Karpas-422 (cell line): ENCODE measurements at regions not wholly inside any gene's neighbourhood (a gene's known extent, or its start where the extent isn't known, plus 50 kb on each side); places are given as distances from the start of the nearest gene placed in this dataset.

Source experiments
- DNase-seq: peaks from one replicate; pipeline ENCODE4 v3.0.0-alpha.2; 2015
- H2AFZ ChIP-seq: fragments of 200-600 bp; sonication (generic); 2 replicates; pipeline ENCODE4 v1.6.1; 2014; ENCODE audit warnings: antibody characterized with exemption, low read length, mixed read lengths
- H3K27ac ChIP-seq: fragments of 200-600 bp; sonication (generic); 2 replicates; pipeline ENCODE4 v1.5.1; 2014; ENCODE audit warnings: mild to moderate bottlenecking, low read length, moderate library complexity
- H3K27me3 ChIP-seq: fragments of 200-600 bp; sonication (generic); 2 replicates; pipeline ENCODE4 v1.6.1; 2014; ENCODE audit warnings: low read length, mixed read lengths
- H3K36me3 ChIP-seq: fragments of 200-600 bp; sonication (generic); 2 replicates; pipeline ENCODE4 v1.6.1; 2014; ENCODE audit warnings: low read length, mixed read lengths; ENCODE audit not compliant: insufficient read depth
- H3K4me1 ChIP-seq: fragments of 200-600 bp; sonication (generic); 2 replicates; pipeline ENCODE4 v1.6.1; 2014; ENCODE audit warnings: mild to moderate bottlenecking, low read length, mixed read lengths
- H3K4me2 ChIP-seq: fragments of 200-600 bp; sonication (generic); 2 replicates; pipeline ENCODE4 v1.6.1; 2014; ENCODE audit warnings: low read length, low read depth, mild to moderate bottlenecking; ENCODE audit not compliant: poor library complexity, severe bottlenecking
- H3K4me3 ChIP-seq: fragments of 200-600 bp; sonication (generic); 2 replicates; pipeline ENCODE4 v1.5.1; 2014; ENCODE audit warnings: mild to moderate bottlenecking, antibody characterized with exemption, low read length, mixed read lengths
- H3K79me2 ChIP-seq: fragments of 200-600 bp; sonication (generic); 2 replicates; pipeline ENCODE4 v1.6.1; 2014; ENCODE audit warnings: mild to moderate bottlenecking, low read length, mixed read lengths
- H3K9ac ChIP-seq: fragments of 200-600 bp; sonication (generic); 2 replicates; pipeline ENCODE4 v1.6.0; 2014; ENCODE audit warnings: low read length
- H3K9me2 ChIP-seq: fragments of 200-600 bp; sonication (generic), shearing (Covaris generic); replicated peaks from 2 replicates; pipeline ENCODE4 v1.6.0; 2014; ENCODE audit warnings: mild to moderate bottlenecking, low read length, moderate library complexity; ENCODE audit not compliant: insufficient read depth
- H3K9me3 ChIP-seq: fragments of 300-700, 200-600 bp; sonication (generic); 2 replicates; pipeline ENCODE4 v1.6.1; 2014; ENCODE audit warnings: low read length, mixed read lengths
- H4K20me1 ChIP-seq: fragments of 200-600 bp; sonication (generic); 2 replicates; pipeline ENCODE4 v1.6.1; 2014; ENCODE audit warnings: mild to moderate bottlenecking, antibody characterized with exemption, low read length, low read depth; ENCODE audit not compliant: insufficient read depth

DNA sequence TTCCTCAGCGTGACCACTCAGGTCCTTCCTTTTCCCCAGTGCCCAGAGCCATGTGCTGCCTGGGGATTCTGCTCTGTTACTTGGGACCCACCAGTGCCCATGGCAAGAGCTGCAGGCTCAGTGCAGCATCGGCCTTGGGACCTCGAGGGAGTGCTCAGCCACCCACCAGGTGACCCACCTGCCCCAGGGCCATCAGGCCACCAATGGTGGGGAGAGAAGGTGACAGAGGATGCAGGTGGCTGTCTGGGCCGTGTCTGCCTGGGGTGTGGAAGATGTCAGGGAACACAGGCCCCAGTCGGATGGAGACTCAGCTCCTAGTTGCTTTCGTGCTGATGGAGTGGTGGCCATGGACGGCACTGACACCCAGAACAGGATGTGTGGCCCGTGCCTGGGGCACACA lies 104.7 kb upstream of the FAM20C start:
- Histone ChIP-seq H3K4me2 (no peak overlapping the region), H3K79me2 (no peaks in the 10 kb centered on the region), H3K9ac (no peak overlapping the region), H3K27ac (no peak overlapping the region), H3K36me3 (no peaks in the 10 kb centered on the region), H3K4me1 (no peaks in the 10 kb centered on the region; the same call in 1 of the 2 replicates), H3K4me3 (no peak overlapping the region), H2AFZ (no peak overlapping the region), H3K9me2 (no peaks in the 10 kb centered on the region), H4K20me1 (no peaks in the 10 kb centered on the region), H3K9me3 (no peaks in the 10 kb centered on the region), H3K27me3 (no peaks in the 10 kb centered on the region)
- DNase-seq, result peak; percentile 31

DNA sequence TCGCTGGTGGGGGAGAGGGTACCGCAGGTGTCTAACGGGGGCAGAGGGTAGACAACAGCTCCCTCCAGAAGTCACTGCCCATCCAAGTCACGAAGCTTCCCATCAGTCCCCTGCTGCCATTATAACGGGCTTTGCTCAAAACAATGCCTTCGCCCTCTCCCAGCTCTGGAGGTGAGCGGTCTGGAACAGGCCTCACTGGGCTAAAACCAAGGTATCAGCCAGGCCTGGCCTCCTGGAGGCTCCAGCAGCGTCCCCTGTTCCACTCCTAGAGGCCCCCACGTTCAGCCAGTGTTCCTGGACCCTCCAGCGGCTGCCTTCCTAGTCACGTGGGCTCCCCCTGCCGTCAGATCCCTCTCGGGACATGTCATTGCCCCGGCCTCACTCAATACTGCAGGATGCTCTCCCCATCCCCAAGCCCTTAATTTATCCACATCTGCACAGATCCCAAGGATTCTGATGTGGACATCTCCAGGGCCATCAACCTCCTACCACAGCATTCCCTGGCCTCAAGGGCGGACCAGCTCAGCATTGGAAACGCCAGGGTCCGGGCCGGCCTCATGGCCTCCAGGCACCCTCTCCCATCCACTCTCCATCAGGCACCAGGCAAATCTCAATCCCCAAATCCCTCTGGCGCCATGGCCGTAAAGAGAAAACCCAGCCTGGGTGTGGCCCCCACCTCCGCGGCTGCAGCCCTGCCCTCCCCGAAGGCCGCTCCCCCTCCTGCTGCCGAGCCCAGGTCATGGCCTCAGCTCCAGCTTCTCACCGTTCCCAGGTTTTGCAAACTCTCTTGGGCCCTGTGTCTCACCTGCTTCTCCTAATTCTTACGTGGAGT lies 104.1 kb upstream of the FAM20C start:
- DNase-seq, result peak; percentile 32
- Histone ChIP-seq H3K36me3 (no peaks in the 10 kb centered on the region), H3K27ac (no peak overlapping the region), H3K4me1 (no peaks in the 10 kb centered on the region; the same call in 1 of the 2 replicates), H2AFZ (no peak overlapping the region), H3K27me3 (no peaks in the 10 kb centered on the region), H4K20me1 (no peaks in the 10 kb centered on the region), H3K9ac (no peak overlapping the region), H3K9me2 (no peaks in the 10 kb centered on the region), H3K9me3 (no peaks in the 10 kb centered on the region), H3K4me2 (no peak overlapping the region), H3K79me2 (no peaks in the 10 kb centered on the region), H3K4me3 (no peak overlapping the region)

DNA sequence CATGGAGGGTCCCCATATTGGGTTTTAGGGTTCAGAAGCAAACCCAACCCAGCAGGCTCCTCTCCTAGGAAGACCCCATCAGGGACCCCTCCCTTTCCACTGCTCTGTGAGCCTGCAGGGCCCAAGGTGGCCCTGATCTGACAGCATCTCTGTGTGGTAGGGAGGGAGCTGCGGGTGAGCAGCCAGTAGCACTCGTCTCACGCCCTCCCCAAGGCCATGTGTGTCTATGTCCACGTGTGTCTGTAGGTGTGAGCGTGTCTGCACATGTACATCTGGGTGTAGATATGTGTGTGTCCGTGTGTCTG lies 103.5 kb upstream of the FAM20C start:
- Histone ChIP-seq H3K27ac (no peak overlapping the region), H2AFZ (no peak overlapping the region), H3K9ac (no peak overlapping the region), H3K79me2 (no peaks in the 10 kb centered on the region), H3K27me3 (no peaks in the 10 kb centered on the region), H3K9me3 (no peaks in the 10 kb centered on the region), H3K4me3 (no peak overlapping the region), H3K9me2 (no peaks in the 10 kb centered on the region), H3K4me2 (no peak overlapping the region), H3K4me1 (no peaks in the 10 kb centered on the region; the same call in 1 of the 2 replicates), H4K20me1 (no peaks in the 10 kb centered on the region), H3K36me3 (no peaks in the 10 kb centered on the region)
- DNase-seq, result peak; percentile 14

DNA sequence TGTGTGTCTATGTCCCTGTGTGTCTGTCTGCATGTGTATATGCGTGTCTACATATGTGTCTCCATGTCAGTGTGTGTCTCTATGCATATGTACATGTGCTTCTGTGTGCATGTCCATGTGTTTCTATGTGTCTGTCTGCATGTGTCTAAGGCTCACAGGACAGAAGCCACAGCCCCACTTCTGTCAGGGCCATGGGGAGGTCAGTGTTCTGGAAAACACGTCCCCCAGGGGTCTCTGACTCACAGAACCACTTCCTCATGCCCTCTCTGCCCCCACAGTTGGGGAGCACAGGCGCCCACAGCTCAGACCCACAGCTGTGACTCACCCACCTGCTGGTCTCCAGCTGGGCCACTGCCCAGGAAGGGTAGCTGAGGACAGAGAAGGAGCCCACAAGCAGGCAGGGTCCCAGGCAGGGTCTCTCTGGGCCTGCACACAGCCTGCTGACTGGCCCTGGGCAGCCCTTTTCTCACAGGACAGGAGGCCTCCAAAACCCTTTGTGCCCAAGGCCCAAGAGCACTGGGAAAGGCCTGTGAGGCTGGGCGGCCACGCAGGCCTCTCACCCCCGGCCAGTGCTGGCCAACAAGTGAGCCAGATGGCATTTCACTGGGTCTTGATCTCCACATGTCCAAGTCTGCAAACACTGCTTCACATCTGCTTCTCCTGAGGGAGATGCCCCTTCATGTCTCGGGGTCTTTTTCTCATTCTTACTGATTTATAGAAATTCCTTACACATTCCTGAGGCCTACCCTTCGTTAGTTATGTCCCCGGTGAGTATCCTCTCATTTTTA lies 102.9 kb upstream of the FAM20C start:
- no peak overlapping the region for H3K4me2 ChIP-seq

DNA sequence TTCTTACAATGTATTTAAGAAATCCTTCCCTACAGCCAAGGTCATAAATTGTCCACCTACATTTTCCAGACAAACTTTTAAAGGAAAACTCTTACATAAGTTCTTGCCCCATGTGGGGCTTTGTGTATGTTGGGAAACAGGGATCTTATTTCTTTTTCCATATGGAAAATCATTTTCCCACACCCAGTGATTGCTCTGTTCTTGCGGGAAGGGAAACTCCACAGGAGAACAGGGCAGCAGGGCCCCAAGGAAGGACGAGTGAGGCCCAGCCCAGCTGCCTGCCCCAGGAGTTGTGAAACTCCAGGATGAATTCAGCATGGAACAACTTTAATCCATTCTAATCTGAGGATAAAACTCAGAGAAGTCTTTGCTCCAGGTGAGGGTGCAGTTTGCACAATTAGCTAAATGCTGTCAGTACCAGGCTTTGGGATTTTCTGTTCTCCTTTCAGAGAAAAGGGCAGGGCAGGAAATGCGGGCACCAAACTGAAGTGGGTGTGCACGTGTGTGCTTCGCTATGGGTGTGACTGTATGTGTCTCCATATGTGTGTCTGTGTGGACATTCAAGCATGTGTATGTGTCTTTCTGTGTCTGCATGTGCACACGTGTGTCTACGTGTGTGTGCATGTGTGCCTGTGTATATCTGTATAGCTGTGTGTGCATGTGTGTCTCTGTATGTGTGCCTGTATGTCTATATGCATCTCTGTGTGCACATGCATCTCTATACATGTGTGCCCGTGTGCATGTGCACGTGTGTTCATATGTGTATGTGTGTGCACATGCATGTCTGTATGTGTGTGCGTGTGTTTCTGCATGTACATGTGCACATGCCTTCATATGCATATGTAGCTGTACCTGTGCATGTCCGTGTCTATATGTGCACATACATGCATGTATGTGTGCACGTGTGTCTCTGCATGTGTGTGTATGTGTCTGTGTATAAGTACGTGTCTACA lies 102.0 kb upstream of the FAM20C start:
- no peak for DNase-seq
- Histone ChIP-seq H2AFZ (no peak overlapping the region), H3K9ac (no peak overlapping the region), H3K9me3 (no peaks in the 10 kb centered on the region), H3K4me3 (no peak overlapping the region), H3K9me2 (no peaks in the 10 kb centered on the region), H3K4me2 (no peak overlapping the region), H3K27me3 (no peaks in the 10 kb centered on the region), H3K27ac (no peak overlapping the region), H3K79me2 (no peaks in the 10 kb centered on the region), H3K4me1 (no peaks in the 10 kb centered on the region; the same call in 1 of the 2 replicates), H3K36me3 (no peaks in the 10 kb centered on the region), H4K20me1 (no peaks in the 10 kb centered on the region)

More for the DNA sequence above, 102.9 kb upstream of the FAM20C start:
- Histone ChIP-seq H3K9ac (no peak overlapping the region), H3K27me3 (no peaks in the 10 kb centered on the region), H4K20me1 (no peaks in the 10 kb centered on the region), H2AFZ (no peak overlapping the region), H3K4me1 (no peaks in the 10 kb centered on the region; the same call in 1 of the 2 replicates), H3K36me3 (no peaks in the 10 kb centered on the region), H3K9me3 (no peaks in the 10 kb centered on the region), H3K27ac (no peak overlapping the region), H3K9me2 (no peaks in the 10 kb centered on the region), H3K79me2 (no peaks in the 10 kb centered on the region), H3K4me3 (no peak overlapping the region)
- peak; percentile 41 for DNase-seq

DNA sequence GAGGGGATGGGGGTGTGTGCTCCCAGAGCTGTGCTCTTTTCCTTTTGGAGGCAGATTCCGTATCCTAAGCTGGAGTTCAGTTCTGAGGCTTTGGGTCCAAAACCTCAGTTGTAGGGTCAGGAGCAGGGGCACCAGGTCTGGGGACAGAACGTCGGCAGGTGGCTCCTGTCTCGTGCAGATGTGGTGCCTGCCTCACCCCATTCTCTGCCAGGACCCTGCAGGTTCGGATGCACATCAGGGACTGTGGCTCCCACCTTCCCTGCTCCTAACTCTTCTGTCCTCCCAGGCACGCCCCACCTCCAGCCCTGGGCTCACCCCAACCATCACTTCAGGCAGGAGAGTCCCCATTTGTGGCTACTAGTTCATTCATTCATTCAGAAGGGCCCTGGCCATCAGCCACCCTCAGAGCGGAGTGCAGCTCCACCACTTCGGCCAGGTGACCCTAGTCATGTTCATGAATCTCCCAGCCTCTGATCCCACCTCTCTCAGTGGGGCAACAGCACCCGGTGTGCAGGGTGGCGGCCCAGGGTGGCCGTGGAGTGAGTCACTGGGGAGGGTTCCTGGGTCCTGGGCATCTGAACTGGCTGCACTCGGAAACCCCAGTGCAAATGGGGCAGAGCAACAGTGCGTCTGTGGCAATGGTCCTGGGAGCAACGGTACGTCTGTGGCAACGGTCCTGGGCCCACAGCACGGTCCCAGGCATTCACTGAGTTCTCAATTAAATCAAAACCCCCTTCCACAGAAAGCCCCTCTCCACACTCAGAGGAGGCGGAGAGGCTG lies 100.8 kb upstream of the FAM20C start:
- Histone ChIP-seq H3K9ac (no peak overlapping the region), H3K9me2 (no peaks in the 10 kb centered on the region), H3K9me3 (no peaks in the 10 kb centered on the region), H4K20me1 (no peaks in the 10 kb centered on the region), H3K27me3 (no peaks in the 10 kb centered on the region), H3K79me2 (no peaks in the 10 kb centered on the region), H3K36me3 (no peaks in the 10 kb centered on the region), H3K4me2 (no peak overlapping the region), H3K27ac (no peak overlapping the region), H2AFZ (no peak overlapping the region), H3K4me1 (no peaks in the 10 kb centered on the region; the same call in 1 of the 2 replicates), H3K4me3 (no peak overlapping the region)
- no peak for DNase-seq

DNA sequence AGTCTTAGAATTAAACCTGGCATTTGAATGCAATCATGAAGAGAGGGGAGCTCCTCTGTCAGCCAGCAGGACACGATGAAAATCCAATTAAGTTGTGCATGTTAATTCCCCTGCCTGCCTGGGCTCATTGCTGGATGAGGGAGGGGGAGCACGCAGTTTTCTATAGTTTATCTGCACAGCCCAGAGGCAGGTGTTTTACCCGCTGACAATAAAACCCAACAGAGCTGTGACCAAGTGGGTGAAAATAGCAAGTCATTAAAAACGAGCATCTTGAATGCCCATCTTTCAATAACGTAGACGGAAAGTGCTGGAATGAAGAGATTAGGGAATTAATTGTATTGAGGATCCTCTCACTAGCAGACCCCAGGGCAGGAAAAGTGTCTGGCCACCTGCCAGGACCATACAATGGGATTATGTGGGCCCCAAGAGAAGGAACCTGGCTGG lies 100.1 kb upstream of the FAM20C start:
- no peak overlapping the region for H3K9ac ChIP-seq
- H2AFZ ChIP-seq, result no peak overlapping the region
- no peak overlapping the region for H3K4me2 ChIP-seq
- H3K4me1 ChIP-seq, result no peaks in the 10 kb centered on the region; the same call in 1 of the 2 replicates
- H3K79me2 ChIP-seq, result no peaks in the 10 kb centered on the region
- no peak overlapping the region for H3K27ac ChIP-seq
- H3K9me2 ChIP-seq, result no peaks in the 10 kb centered on the region
- H3K4me3 ChIP-seq, result no peak overlapping the region
- H4K20me1 ChIP-seq, result no peaks in the 10 kb centered on the region
- no peaks in the 10 kb centered on the region for H3K36me3 ChIP-seq
- no peaks in the 10 kb centered on the region for H3K27me3 ChIP-seq
- DNase-seq, result no peak
- no peaks in the 10 kb centered on the region for H3K9me3 ChIP-seq
